Body of pancreas (tissue), 4 donors: ENCODE measurements at regions not wholly inside any gene's neighbourhood (a gene's known extent, or its start where the extent isn't known, plus 50 kb on each side); places are given as distances from the start of the nearest gene placed in this dataset.

Experiments used
- CTCF ChIP-seq, 7 experiments: fragments of 450-650 bp in 4 of 7; fragments of 200-600 bp in 3 of 7; sonication (generic) in 3 of 7; IDR thresholded peaks; one replicate each; pipeline ENCODE4 v1.5.1; 2016 to 2019; ENCODE audit warnings: antibody characterized with exemption in 7 of 7
- POLR2A ChIP-seq, 3 donors: fragments of 450-650 bp; IDR thresholded peaks; one replicate each; pipeline ENCODE4 v1.6.1; 2016; ENCODE audit warnings: antibody characterized with exemption in 3 of 3, mild to moderate bottlenecking in 2 of 3

- TF ChIP-seq POLR2A (IDR thresholded peaks at IDR 0.05) (no peak), CTCF (IDR thresholded peaks at IDR 0.05) (no peak)
These were observed 954.1 kb upstream of the COX7C start for GRCh38 chr5:85663708-85664031.
